ENCODE measurements at regions not wholly inside any gene's neighbourhood (a gene's known extent, or its start where the extent isn't known, plus 50 kb on each side); places are given as distances from the start of the nearest gene placed in this dataset.
A peak's percentile ranks its signal among the peaks of the same experiment; 100 is the strongest.
"Not testable (repeated sequence)": the region's sequence is repeated elsewhere in the genome, so short reads cannot be mapped to it uniquely, and the experiment has no call there.

- DNase-seq: peak; percentile 47 to 77
Observed at GRCh38 chrX:155819966-155820491, 61.1 kb upstream of the VAMP7 start.

DNA sequence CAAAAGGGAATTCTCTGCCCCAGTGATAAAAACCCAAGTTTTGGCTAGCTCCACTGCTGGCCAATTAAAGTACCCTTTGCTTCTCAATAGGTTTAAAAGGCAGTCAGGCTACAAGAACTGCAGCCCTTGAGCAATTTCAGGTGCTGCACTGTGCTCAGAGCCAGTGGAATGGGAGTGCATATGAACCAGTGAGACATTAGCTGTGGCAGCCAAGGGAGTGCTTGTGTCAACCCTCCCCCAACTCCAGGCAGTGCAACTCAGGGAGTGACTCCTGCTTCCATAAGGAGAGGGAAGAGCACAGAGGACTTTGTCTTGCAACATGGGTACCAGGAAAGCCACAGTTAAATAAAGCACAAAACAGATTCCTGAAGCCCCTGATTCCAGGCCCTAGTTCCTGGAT lies 61.6 kb upstream of the VAMP7 start:
- no peak for DNase-seq

GRCh38 chrX:155814391-155814790 lies 66.8 kb upstream of the VAMP7 start:
- DNase-seq: not testable (repeated sequence)

DNA sequence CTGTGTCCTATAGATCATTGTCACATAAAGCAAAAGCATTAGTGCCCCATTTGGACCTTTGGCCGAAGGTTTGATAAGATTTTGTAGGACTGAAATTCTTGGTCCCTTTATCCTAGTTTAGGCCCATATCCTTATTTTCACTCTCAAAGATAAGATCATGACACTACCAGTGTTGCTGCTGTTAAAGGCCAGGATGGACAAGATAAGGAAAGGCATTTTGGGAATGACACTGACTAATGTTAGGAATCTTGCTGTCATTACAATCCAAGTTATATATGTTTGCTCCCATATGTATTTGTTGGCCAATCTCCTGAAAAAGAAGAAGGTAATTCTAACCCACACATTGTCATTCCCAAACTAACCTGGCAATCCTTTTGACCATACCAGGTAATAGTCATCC lies 101.3 kb upstream of the VAMP7 start:
- no peak for DNase-seq

- DNase-seq: no peak
Observed at GRCh38 chrX:155778844-155779553, 102.1 kb upstream of the VAMP7 start.

DNA sequence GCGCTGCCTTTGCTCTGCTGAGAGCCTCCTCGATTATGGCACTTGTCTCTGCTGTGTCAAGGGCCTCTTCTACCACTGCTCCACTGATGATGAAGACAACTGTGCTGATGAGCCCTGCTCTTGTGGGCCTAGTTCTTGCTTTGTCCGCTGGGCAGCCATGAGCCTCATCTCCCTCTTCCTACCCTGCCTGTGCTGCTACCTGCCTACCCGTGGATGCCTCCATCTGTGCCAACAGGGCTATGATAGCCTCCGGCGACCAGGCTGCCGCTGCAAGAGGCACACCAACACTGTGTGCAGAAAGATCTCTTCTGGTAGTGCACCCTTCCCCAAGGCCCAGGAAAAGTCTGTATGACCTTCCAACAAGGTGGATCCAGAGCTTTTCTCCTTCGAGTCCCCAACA lies 106.8 kb upstream of the VAMP7 start:
- no peak for DNase-seq

- DNase-seq: no peak
Observed at GRCh38 chrX:155767876-155768769, 113.0 kb upstream of the VAMP7 start.

GRCh38 chrX:155767051-155767875 lies 113.9 kb upstream of the VAMP7 start:
- no peak for DNase-seq

- no peak for DNase-seq
Observed at GRCh38 chrX:155766321-155766720, 114.8 kb upstream of the VAMP7 start.

- no peak for DNase-seq
Observed at GRCh38 chrX:155761185-155761584, 120.0 kb upstream of the VAMP7 start.

DNA sequence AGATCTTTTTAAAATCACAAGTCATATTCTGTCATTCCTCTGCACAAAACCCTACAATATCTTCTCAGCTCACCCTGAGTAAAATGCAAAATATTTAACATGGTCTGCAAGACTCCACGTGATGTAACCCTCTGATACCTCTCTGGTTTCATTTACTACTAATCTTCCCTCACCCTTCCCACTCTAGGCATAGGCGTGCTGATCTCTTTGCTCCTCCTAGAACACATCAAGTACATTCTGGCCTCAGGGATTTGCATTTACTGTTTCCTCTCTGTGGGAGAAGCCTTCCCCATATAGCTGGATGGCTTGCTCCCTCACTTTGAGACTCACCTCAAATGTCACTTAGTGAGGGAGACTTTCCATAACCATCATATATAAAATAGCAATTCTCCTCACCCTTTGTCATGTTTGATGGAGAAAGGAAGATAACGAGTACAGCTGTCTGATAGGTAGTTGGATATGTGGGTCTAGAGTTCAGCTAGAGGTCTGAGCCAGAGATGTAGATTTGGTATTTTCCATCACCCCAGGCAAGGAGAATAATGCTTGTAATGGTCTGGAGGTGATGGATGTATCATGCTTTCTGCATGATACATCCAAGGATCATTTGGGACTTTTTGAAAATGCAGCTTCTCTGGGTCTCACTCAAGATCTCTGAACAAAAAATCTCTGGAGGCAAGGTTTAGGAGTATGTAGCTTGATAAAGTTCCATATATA lies 123.9 kb upstream of the VAMP7 start:
- no peak for DNase-seq

DNA sequence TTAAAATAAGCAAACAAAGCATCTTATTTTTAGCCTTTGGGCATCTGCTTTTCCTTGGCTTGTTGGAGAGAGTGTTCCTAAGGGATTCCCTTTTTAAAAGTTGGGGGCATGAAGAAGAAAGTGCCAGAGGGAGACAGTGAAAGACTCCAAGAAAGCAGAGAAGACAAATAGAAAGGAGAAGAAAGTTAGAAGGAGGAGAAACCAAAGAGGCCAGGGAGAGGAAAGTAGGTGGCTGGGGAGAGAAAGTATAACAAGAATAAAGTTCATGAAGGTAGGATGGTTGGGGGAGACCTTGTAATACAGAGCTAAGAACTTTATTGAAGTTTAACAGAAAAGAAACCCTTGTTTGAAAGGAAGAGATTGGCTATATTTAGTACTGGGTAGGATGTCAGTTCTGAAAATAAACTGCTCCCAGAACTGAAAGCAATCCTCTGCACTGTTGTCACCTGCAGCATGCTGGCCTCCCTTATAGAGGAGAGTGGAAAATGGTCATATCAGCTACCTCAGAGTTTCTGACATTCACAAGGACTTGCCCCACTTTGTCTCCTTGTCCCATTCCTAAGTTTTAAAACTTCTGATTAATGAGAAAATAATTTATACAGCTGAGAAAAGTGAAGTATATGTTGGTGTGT lies 125.3 kb upstream of the VAMP7 start:
- no peak for DNase-seq

- no peak for DNase-seq
Observed at GRCh38 chrX:155751131-155751530, 130.0 kb upstream of the VAMP7 start.

GRCh38 chrX:155747520-155747919 lies 133.6 kb upstream of the VAMP7 start:
- no peak for DNase-seq

DNA sequence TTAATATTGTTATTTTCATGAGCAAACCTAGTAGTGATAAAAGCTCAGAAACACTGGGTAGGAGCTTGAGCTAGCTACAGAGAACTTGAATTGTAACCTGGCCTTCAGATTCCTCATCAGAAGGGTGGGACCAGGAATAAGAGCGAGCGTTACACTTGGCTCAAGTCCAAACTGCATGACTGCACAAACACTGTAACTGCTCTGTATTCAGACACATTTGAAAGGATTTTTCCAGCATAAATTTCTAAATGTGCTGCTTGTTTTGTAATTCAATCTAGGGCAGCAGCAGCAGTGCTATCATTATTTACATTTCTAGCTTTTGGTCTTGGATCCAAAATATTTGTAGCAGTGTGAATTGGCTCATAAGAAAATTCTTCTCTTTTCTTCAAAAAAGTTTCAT lies 133.0 kb upstream of the TMLHE start:
- DNase-seq: no peak

DNA sequence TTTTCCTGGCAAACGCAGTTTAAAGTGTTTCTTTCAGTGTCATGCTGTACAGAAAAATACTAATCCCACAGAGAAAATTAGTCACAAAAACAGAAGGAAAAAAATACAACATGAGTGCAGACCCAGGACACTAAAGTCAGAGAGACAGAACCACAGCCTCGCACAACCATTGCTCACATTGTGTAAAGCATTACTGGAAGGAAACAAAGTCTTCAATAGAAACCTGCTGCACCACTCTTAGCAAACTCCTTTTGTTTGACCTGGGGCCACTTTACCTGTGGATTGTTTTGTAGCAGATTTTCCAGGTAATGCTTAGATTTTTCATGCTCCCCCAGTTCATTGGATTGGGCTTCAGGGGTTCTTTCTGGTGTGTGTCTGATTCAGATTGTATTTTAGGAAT lies 131.8 kb upstream of the TMLHE start:
- no peak for DNase-seq

DNA sequence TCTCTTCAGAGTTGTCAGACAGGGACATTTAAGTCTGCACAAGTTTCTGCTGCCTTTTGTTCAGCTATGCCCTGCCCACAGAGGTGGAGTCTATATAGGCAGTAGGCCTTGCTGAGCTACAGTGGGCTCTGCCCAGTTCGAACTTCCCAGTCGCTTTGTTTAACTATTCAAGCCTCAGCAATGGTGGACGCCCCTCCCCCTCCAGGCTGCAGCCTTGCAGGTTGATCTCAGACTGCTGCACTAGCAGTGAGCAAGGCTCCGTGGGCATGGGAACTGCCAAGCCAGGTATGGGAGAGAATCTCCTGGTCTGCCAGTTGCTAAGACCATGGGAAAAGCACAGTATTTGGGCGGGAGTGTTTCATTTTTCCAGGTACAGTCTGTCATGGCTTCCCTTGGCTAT lies 115.6 kb upstream of the TMLHE start:
- DNase-seq: not testable (repeated sequence)

GRCh38 chrX:155718972-155719586 lies 106.3 kb upstream of the TMLHE start:
- no peak for DNase-seq

- no peak for DNase-seq
Observed at GRCh38 chrX:155715141-155715540, 102.4 kb upstream of the TMLHE start.

- DNase-seq: no peak
Observed at GRCh38 chrX:155695419-155695818, 82.7 kb upstream of the TMLHE start.

GRCh38 chrX:155694649-155695048 lies 81.9 kb upstream of the TMLHE start:
- DNase-seq: no peak
